ENCODE measurements at regions not wholly inside any gene's neighbourhood (a gene's known extent, or its start where the extent isn't known, plus 50 kb on each side); places are given as distances from the start of the nearest gene placed in this dataset.

GRCh38 chr3:178302966-178303930, 233.0 kb upstream of the KCNMB2 start:
- no peak for DNase-seq (ENCODE audit: extremely low read depth, low read depth)
- no peak for TF ChIP-seq CTCF (IDR thresholded peaks at IDR 0.05; ENCODE audit: low read depth, low read length, missing control alignments)
- no peak overlapping the region for H3K4me3 ChIP-seq (replicated peaks; ENCODE audit: low read depth, low read length)

GRCh38 chr3:178304758-178305467, 231.3 kb upstream of the KCNMB2 start:
- no peak for DNase-seq (ENCODE audit: extremely low read depth, low read depth)
- no peak for TF ChIP-seq CTCF (IDR thresholded peaks at IDR 0.05; ENCODE audit: low read depth, low read length, missing control alignments)
- H3K4me3 ChIP-seq (replicated peaks; ENCODE audit: low read depth, low read length): no peak overlapping the region

- DNase-seq (ENCODE audit: extremely low read depth, low read depth): no peak
- TF ChIP-seq CTCF (IDR thresholded peaks at IDR 0.05; ENCODE audit: low read depth, low read length, missing control alignments): no peak
- H3K4me3 ChIP-seq (replicated peaks; ENCODE audit: low read depth, low read length): no peak overlapping the region
These were observed 229.7 kb upstream of the KCNMB2 start for GRCh38 chr3:178306432-178307115.

DNA sequence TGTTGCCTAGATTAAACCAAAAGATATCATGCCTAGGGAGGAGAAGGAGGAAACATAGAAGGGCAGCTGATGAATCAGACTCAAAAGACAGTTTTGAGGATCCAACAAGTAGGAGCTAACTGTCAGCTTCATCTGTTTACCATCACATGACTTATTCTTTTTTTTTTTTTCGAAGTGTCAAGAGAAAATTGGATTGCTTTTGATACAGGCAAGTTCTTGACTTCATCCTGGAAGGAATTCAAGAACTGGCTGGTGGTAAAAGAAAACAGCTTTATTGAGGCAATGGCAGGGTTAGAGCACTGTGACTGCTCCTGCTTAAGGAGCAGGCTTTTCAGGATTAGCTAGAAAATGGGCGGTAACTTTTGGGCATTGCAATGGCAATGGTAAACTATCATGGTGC, 227.5 kb upstream of the KCNMB2 start:
- no peak for DNase-seq (ENCODE audit: extremely low read depth, low read depth)

GRCh38 chr3:178310949-178311348, 225.3 kb upstream of the KCNMB2 start:
- no peak for DNase-seq (ENCODE audit: extremely low read depth, low read depth)
- H3K4me3 ChIP-seq (replicated peaks; ENCODE audit: low read depth, low read length): no peak overlapping the region
- TF ChIP-seq CTCF (IDR thresholded peaks at IDR 0.05; ENCODE audit: low read depth, low read length, missing control alignments): no peak

More for the DNA sequence above, 227.5 kb upstream of the KCNMB2 start:
- TF ChIP-seq CTCF (IDR thresholded peaks at IDR 0.05; ENCODE audit: low read depth, low read length, missing control alignments): no peak
- no peak overlapping the region for H3K4me3 ChIP-seq (replicated peaks; ENCODE audit: low read depth, low read length)

- no peak for DNase-seq (ENCODE audit: extremely low read depth, low read depth)
- TF ChIP-seq CTCF (IDR thresholded peaks at IDR 0.05; ENCODE audit: low read depth, low read length, missing control alignments): no peak
- H3K4me3 ChIP-seq (replicated peaks; ENCODE audit: low read depth, low read length): no peak overlapping the region
These were observed 222.5 kb upstream of the KCNMB2 start for GRCh38 chr3:178313716-178314115.

Data from HFF-Myc (cell line).